Kidney tubule cell (primary cell): ENCODE measurements at regions not wholly inside any gene's neighbourhood (a gene's known extent, or its start where the extent isn't known, plus 50 kb on each side); places are given as distances from the start of the nearest gene placed in this dataset.

Experiments used
- DNase-seq: peaks from one replicate; pipeline ENCODE4 v3.0.0-alpha.2; 2018; ENCODE audit warnings: low spot score

- peak; percentile 25 for DNase-seq
These were observed 515.8 kb downstream of the KLF12 start for GRCh38 chr13:73618275-73618865.

GRCh38 chr13:73616861-73617260, 517.3 kb downstream of the KLF12 start:
- DNase-seq = no peak

GRCh38 chr13:73610799-73611592, 523.2 kb downstream of the KLF12 start:
- peak; percentile 38 for DNase-seq

- DNase-seq = no peak
These were observed 525.3 kb downstream of the KLF12 start for GRCh38 chr13:73608711-73609485.

GRCh38 chr13:73608157-73608516, 526.1 kb downstream of the KLF12 start:
- no peak for DNase-seq

GRCh38 chr13:73607489-73608156, 526.6 kb downstream of the KLF12 start:
- DNase-seq = peak; percentile 26

GRCh38 chr13:73603646-73604045, 530.6 kb downstream of the KLF12 start:
- DNase-seq = no peak

- DNase-seq = peak; percentile 42
These were observed 531.9 kb downstream of the KLF12 start for GRCh38 chr13:73602295-73602694.

GRCh38 chr13:73601708-73602107, 532.5 kb downstream of the KLF12 start:
- no peak for DNase-seq

GRCh38 chr13:73599232-73600128, 534.7 kb downstream of the KLF12 start:
- no peak for DNase-seq

GRCh38 chr13:73598020-73598712, 536.0 kb downstream of the KLF12 start:
- DNase-seq = peak; percentile 60

GRCh38 chr13:73596382-73596781, 537.6 kb downstream of the KLF5 start:
- no peak for DNase-seq

- DNase-seq = no peak
These were observed 534.5 kb downstream of the KLF5 start for GRCh38 chr13:73593199-73593765.

GRCh38 chr13:73591861-73592260, 533.1 kb downstream of the KLF5 start:
- DNase-seq = no peak

GRCh38 chr13:73590795-73591194, 532.0 kb downstream of the KLF5 start:
- no peak for DNase-seq

GRCh38 chr13:73585236-73585635, 526.4 kb downstream of the KLF5 start:
- no peak for DNase-seq

- DNase-seq = no peak
These were observed 524.5 kb downstream of the KLF5 start for GRCh38 chr13:73583331-73583730.

- DNase-seq = no peak
These were observed 521.9 kb downstream of the KLF5 start for GRCh38 chr13:73580513-73581267.

- DNase-seq = no peak
These were observed 520.9 kb downstream of the KLF5 start for GRCh38 chr13:73579574-73580274.
